B cell (primary cell): ENCODE measurements at regions not wholly inside any gene's neighbourhood (a gene's known extent, or its start where the extent isn't known, plus 50 kb on each side); places are given as distances from the start of the nearest gene placed in this dataset.

Experiments used
- EZH2 ChIP-seq: IDR thresholded peaks from 2 replicates; pipeline ENCODE4 v1.6.1; 2012; ENCODE audit warnings: borderline replicate concordance, low read depth, mild to moderate bottlenecking, moderate library complexity, low read length; ENCODE audit not compliant: insufficient read depth, poor library complexity, severe bottlenecking
- TF ChIP-seq, protein P1 (sequence below): fragments of 200-600 bp; IDR thresholded peaks from one replicate; pipeline ENCODE4 v1.8.0; 2022; ENCODE audit warnings: antibody characterized with exemption, mild to moderate bottlenecking

DNA sequence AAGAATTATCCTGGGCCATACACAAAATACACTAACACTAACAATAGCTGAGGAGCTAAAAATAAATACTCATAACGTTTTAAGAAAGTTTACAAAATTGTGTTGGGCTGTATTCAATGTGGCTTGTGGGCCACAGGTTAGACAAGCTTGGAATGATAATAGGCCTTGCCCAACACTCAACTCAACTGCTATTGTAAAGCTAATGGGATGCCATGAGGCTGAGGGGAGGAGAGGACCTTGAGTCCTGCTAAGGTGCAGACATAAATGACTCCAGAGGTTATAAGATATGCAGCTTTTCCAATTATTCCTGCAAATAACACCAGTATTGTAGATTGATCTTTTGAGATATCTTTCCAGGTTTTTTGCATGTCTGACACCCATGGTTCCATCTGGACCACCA, 97.0 kb downstream of the FCRL5 start:
- TF ChIP-seq EZH2: no peak
- TF ChIP-seq, protein P1, sequence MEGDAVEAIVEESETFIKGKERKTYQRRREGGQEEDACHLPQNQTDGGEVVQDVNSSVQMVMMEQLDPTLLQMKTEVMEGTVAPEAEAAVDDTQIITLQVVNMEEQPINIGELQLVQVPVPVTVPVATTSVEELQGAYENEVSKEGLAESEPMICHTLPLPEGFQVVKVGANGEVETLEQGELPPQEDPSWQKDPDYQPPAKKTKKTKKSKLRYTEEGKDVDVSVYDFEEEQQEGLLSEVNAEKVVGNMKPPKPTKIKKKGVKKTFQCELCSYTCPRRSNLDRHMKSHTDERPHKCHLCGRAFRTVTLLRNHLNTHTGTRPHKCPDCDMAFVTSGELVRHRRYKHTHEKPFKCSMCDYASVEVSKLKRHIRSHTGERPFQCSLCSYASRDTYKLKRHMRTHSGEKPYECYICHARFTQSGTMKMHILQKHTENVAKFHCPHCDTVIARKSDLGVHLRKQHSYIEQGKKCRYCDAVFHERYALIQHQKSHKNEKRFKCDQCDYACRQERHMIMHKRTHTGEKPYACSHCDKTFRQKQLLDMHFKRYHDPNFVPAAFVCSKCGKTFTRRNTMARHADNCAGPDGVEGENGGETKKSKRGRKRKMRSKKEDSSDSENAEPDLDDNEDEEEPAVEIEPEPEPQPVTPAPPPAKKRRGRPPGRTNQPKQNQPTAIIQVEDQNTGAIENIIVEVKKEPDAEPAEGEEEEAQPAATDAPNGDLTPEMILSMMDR: no peak
